ENCODE measurements at regions not wholly inside any gene's neighbourhood (a gene's known extent, or its start where the extent isn't known, plus 50 kb on each side); places are given as distances from the start of the nearest gene placed in this dataset.

- DNase-seq (ENCODE audit: low spot score): no peak
- H3K27ac ChIP-seq: no peak overlapping the region
- CTCF ChIA-PET: interaction anchor here (0.7 kb wide), 1 partner anchor 238 kb away, joined by 3 read pairs; no protein-coding TSS in a partner anchor
- POLR2A ChIA-PET (ENCODE audit: low non-redundant PET): interaction anchor here (0.6 kb wide), 1 partner anchor 58 kb away, joined by 8 read pairs; no protein-coding TSS in a partner anchor
- no peak for TF ChIP-seq CTCF (conservative IDR thresholded peaks at IDR 0.05; ENCODE audit: low read depth)
Measured at GRCh38 chr3:113051787-113052186, 61.0 kb downstream of the GTPBP8 start.

GRCh38 chr3:113053169-113053568 is 62.4 kb downstream of the GTPBP8 start:
- CTCF ChIA-PET: interaction anchor here (0.7 kb wide), 2 partner anchors 575 to 1380 kb away, joined by 3 read pairs; no protein-coding TSS in a partner anchor
- no peak overlapping the region for H3K27ac ChIP-seq
- TF ChIP-seq CTCF (conservative IDR thresholded peaks at IDR 0.05; ENCODE audit: low read depth): no peak
- no peak for DNase-seq (ENCODE audit: low spot score)
- POLR2A ChIA-PET (ENCODE audit: low non-redundant PET): no interaction called here

GRCh38 chr3:113054552-113054951 is 63.8 kb downstream of the GTPBP8 start:
- ChIA-PET POLR2A (ENCODE audit: low non-redundant PET) (no interaction called here), CTCF (no interaction called here)
- H3K27ac ChIP-seq: no peak overlapping the region
- no peak for DNase-seq (ENCODE audit: low spot score)
- TF ChIP-seq CTCF (conservative IDR thresholded peaks at IDR 0.05; ENCODE audit: low read depth): no peak

- no peak overlapping the region for H3K27ac ChIP-seq
- ChIA-PET CTCF (no interaction called here), POLR2A (ENCODE audit: low non-redundant PET) (no interaction called here)
- TF ChIP-seq CTCF (conservative IDR thresholded peaks at IDR 0.05; ENCODE audit: low read depth): no peak
- DNase-seq (ENCODE audit: low spot score): no peak
Measured at GRCh38 chr3:113055201-113055600, 64.4 kb downstream of the GTPBP8 start.

GRCh38 chr3:113055961-113056360 is 65.2 kb downstream of the GTPBP8 start:
- ChIA-PET CTCF (no interaction called here), POLR2A (ENCODE audit: low non-redundant PET) (no interaction called here)
- no peak for TF ChIP-seq CTCF (conservative IDR thresholded peaks at IDR 0.05; ENCODE audit: low read depth)
- DNase-seq (ENCODE audit: low spot score): no peak
- no peak overlapping the region for H3K27ac ChIP-seq

GRCh38 chr3:113057117-113057516 is 66.3 kb downstream of the GTPBP8 start:
- ChIA-PET POLR2A (ENCODE audit: low non-redundant PET) (no interaction called here), CTCF (no interaction called here)
- DNase-seq (ENCODE audit: low spot score): no peak
- no peak overlapping the region for H3K27ac ChIP-seq
- no peak for TF ChIP-seq CTCF (conservative IDR thresholded peaks at IDR 0.05; ENCODE audit: low read depth)

GRCh38 chr3:113058188-113058587 is 67.4 kb downstream of the GTPBP8 start:
- TF ChIP-seq CTCF (conservative IDR thresholded peaks at IDR 0.05; ENCODE audit: low read depth): no peak
- no peak for DNase-seq (ENCODE audit: low spot score)
- no peak overlapping the region for H3K27ac ChIP-seq
- ChIA-PET CTCF (interaction anchor here (1.1 kb wide), 1 partner anchor 323 kb away, joined by 3 read pairs; no protein-coding TSS in a partner anchor), POLR2A (ENCODE audit: low non-redundant PET) (no interaction called here)

Measured in RWPE1 (cell line).